Lung (tissue), 11 donors: ENCODE measurements at regions not wholly inside any gene's neighbourhood (a gene's known extent, or its start where the extent isn't known, plus 50 kb on each side); places are given as distances from the start of the nearest gene placed in this dataset.
A peak's percentile ranks its signal among the peaks of the same experiment; 100 is the strongest.

Source experiments
- ATAC-seq: fragments of 200-7000 bp; cut with Tn5 transposase; one replicate; pipeline ENCODE4 v1.9.1; 2020; ENCODE audit warnings: moderate number of reproducible peaks; ENCODE audit not compliant: insufficient read depth, low FRiP score
- DNase-seq, 3 donors: peaks; one replicate each; pipeline ENCODE4 v3.0.0-alpha.2; 2013 to 2017
- H3K27ac ChIP-seq, 2 donors: one replicate each; pipeline ENCODE4 v1.5.1; 2013; ENCODE audit warnings: mild to moderate bottlenecking in 2 of 2, moderate library complexity in 2 of 2, control low read depth in 1 of 2, inconsistent platforms in 1 of 2, low read depth in 1 of 2, low read length in 1 of 2
- H3K27me3 ChIP-seq, 3 donors: one replicate each; pipeline ENCODE4 v1.5.1; 2013; ENCODE audit warnings: low read length in 2 of 3; ENCODE audit not compliant: control insufficient read depth in 3 of 3, insufficient read depth in 3 of 3
- H3K36me3 ChIP-seq, 4 donors: one replicate each; pipeline ENCODE4 v1.5.1; 2013; ENCODE audit warnings: low read length in 4 of 4, mild to moderate bottlenecking in 1 of 4, moderate library complexity in 1 of 4; ENCODE audit not compliant: control insufficient read depth in 4 of 4, insufficient read depth in 4 of 4
- H3K4me1 ChIP-seq, 5 donors: one replicate each; pipeline ENCODE4 v1.5.1; 2013; ENCODE audit warnings: low read length in 5 of 5, mild to moderate bottlenecking in 2 of 5, moderate library complexity in 1 of 5; ENCODE audit not compliant: control insufficient read depth in 5 of 5, insufficient read depth in 5 of 5
- H3K4me3 ChIP-seq: one replicate; pipeline ENCODE4 v1.5.1; 2013; ENCODE audit warnings: mild to moderate bottlenecking, control low read depth, moderate library complexity
- H3K9ac ChIP-seq, 2 donors: one replicate each; pipeline ENCODE4 v1.5.1; 2013; ENCODE audit warnings: low read length in 2 of 2, control low read depth in 1 of 2; ENCODE audit not compliant: insufficient read depth in 1 of 2
- H3K9me3 ChIP-seq, 4 donors: one replicate each; pipeline ENCODE4 v1.5.1; 2013; ENCODE audit warnings: low read length in 3 of 4, mild to moderate bottlenecking in 1 of 4, moderate library complexity in 1 of 4; ENCODE audit not compliant: control insufficient read depth in 4 of 4, insufficient read depth in 3 of 4
- CTCF ChIP-seq: IDR thresholded peaks from 2 replicates; pipeline ENCODE4 v1.5.1; 2012; ENCODE audit warnings: mild to moderate bottlenecking; ENCODE audit errors: control extremely low read depth, extremely low read depth
- WGBS, 2 donors: extraction: QIAGEN DNeasy Blood & Tissue Kit; methylation state at CpG; one replicate each; pipeline ENCODE4 v1.1.7; 2013; 5-methylcytosine and 5-hydroxymethylcytosine counted together
- donor health status: control.
- donor health status: control.
- donor health status: Bipolar disorder and iron deficiency.
- donor health status: healthy.
- donor health status: DM: yes; HTN: yes; CAD: no.

- H3K9ac ChIP-seq = no peak overlapping the region
- 73 to 81% methylated on average over 4 of the region's 4 CpGs for WGBS, 2 donors
- H3K27ac ChIP-seq = no peak overlapping the region
- H3K9me3 ChIP-seq = peaks cover 0 to 3% (median 0%) of the 10 kb centered on the region in 4 donors
- no peak overlapping the region for H3K4me3 ChIP-seq
- H3K36me3 ChIP-seq = no peaks in the 10 kb centered on the region
- ATAC-seq (no peak), DNase-seq (peak; percentile 25 to 53 (median 50))
- peaks cover 0 to 2% (median 0%) of the 10 kb centered on the region in 3 donors for H3K27me3 ChIP-seq
- TF ChIP-seq CTCF = no peak
- H3K4me1 ChIP-seq = peaks cover 0 to 38% (median 0%) of the 10 kb centered on the region in 5 donors
Measured at GRCh38 chr2:176544991-176545956, 276.0 kb downstream of the MTX2 start.

GRCh38 chr2:176546550-176546949 lies 277.3 kb downstream of the MTX2 start:
- no peaks in the 10 kb centered on the region for H3K36me3 ChIP-seq
- H3K9me3 ChIP-seq = peaks cover 0 to 3% (median 0%) of the 10 kb centered on the region in 4 donors
- H3K27ac ChIP-seq = no peak overlapping the region
- 90 to 93% methylated on average over 4 of the region's 4 CpGs for WGBS, 2 donors
- ATAC-seq (no peak), DNase-seq (no peak)
- peaks cover 0 to 2% (median 0%) of the 10 kb centered on the region in 3 donors for H3K27me3 ChIP-seq
- TF ChIP-seq CTCF = no peak
- peaks cover 0 to 38% (median 0%) of the 10 kb centered on the region in 5 donors for H3K4me1 ChIP-seq
- H3K9ac ChIP-seq = no peak overlapping the region
- no peak overlapping the region for H3K4me3 ChIP-seq

- Histone ChIP-seq H3K4me1 (peaks cover 0 to 22% (median 4%) of the 10 kb centered on the region in 5 donors), H3K9me3 (no peaks in the 10 kb centered on the region), H3K36me3 (no peaks in the 10 kb centered on the region), H3K27me3 (peaks cover 0 to 10% (median 6%) of the 10 kb centered on the region in 3 donors), H3K27ac (no peak overlapping the region), H3K4me3 (no peak overlapping the region), H3K9ac (no peak overlapping the region)
- no peak for ATAC-seq
- WGBS, 2 donors = 59 to 82% methylated on average over 1 of the region's 1 CpG
- TF ChIP-seq CTCF = no peak
- DNase-seq = peak in 2 of 3 donors; percentile 85 to 91
Measured at GRCh38 chr2:176552501-176553135, 283.4 kb downstream of the MTX2 start.
